Gastroesophageal sphincter (tissue), 4 donors: ENCODE measurements at regions not wholly inside any gene's neighbourhood (a gene's known extent, or its start where the extent isn't known, plus 50 kb on each side); places are given as distances from the start of the nearest gene placed in this dataset.

Experiments used
- ATAC-seq: fragments of 150-250 bp; one replicate; pipeline ENCODE4 v1.9.1; 2016; ENCODE audit warnings: mild to moderate bottlenecking, moderate library complexity
- H3K27ac ChIP-seq, 4 donors: fragments of 200-600 bp; sonication (generic) in 3 of 4; 1 replicate in 3 of 4; 2 replicates in 1 of 4; pipeline ENCODE4 v1.5.1; 2016 to 2019
- H3K27me3 ChIP-seq: fragments of 200-600 bp; sonication (generic); one replicate; pipeline ENCODE4 v1.5.1; 2019
- H3K36me3 ChIP-seq, 2 donors: fragments of 200-600 bp; sonication (generic); one replicate each; pipeline ENCODE4 v1.5.1; 2019; ENCODE audit warnings: control low read depth in 1 of 2
- H3K4me1 ChIP-seq, 3 donors: fragments of 200-600 bp; sonication (generic); 1 replicate in 2 of 3; 2 replicates in 1 of 3; pipeline ENCODE4 v1.5.1; 2016 to 2019; ENCODE audit warnings: control low read depth in 2 of 3
- H3K4me3 ChIP-seq, 2 donors: fragments of 200-600 bp; sonication (generic); one replicate each; pipeline ENCODE4 v1.5.1; 2019; ENCODE audit warnings: mild to moderate bottlenecking in 1 of 2, moderate library complexity in 1 of 2
- H3K9me3 ChIP-seq, 3 donors: fragments of 200-600 bp; sonication (generic); one replicate each; pipeline ENCODE4 v1.5.1; 2017 to 2019; ENCODE audit warnings: control low read depth in 2 of 3
- CTCF ChIP-seq, 4 experiments: fragments of 200-600 bp in 2 of 4; fragments of 450-650 bp in 2 of 4; sonication (generic) in 1 of 4; IDR thresholded peaks; one replicate each; pipeline ENCODE4 v1.5.1; 2017 to 2019; ENCODE audit warnings: antibody characterized with exemption in 4 of 4, mild to moderate bottlenecking in 2 of 4, moderate library complexity in 2 of 4
- EP300 ChIP-seq: sonication (generic); formaldehyde crosslinking; IDR thresholded peaks from one replicate; pipeline ENCODE4 v1.6.1; 2017; ENCODE audit warnings: antibody characterized with exemption, mild to moderate bottlenecking
- POLR2A ChIP-seq, 2 donors: fragments of 450-650 bp; IDR thresholded peaks; one replicate each; pipeline ENCODE4 v1.6.1; 2017; ENCODE audit warnings: antibody characterized with exemption in 2 of 2, mild to moderate bottlenecking in 2 of 2, moderate library complexity in 1 of 2
- POLR2AphosphoS5 ChIP-seq: sonication (generic); formaldehyde crosslinking; IDR thresholded peaks from one replicate; pipeline ENCODE4 v1.6.1; 2017; ENCODE audit warnings: antibody characterized with exemption
- WGBS, 2 donors: methylation state at CpG; one replicate each; pipeline ENCODE4 v1.1.5; 2018; ENCODE audit warnings: low coverage in 1 of 2; 5-methylcytosine and 5-hydroxymethylcytosine counted together

- H3K36me3 ChIP-seq = no peaks in the 10 kb centered on the region
- H3K27ac ChIP-seq = no peak overlapping the region
- no peaks in the 10 kb centered on the region for H3K27me3 ChIP-seq
- no peak for TF ChIP-seq CTCF (IDR thresholded peaks at IDR 0.05)
- no peak for TF ChIP-seq POLR2AphosphoS5
- TF ChIP-seq EP300 = no peak
- TF ChIP-seq POLR2A (IDR thresholded peaks at IDR 0.05) = no peak
- H3K9me3 ChIP-seq = no peaks in the 10 kb centered on the region
- H3K4me1 ChIP-seq = no peaks in the 10 kb centered on the region
- no peak overlapping the region for H3K4me3 ChIP-seq
- no peak for ATAC-seq
Observed at GRCh38 chr12:46884362-46884761, 58.6 kb upstream of the SLC38A4 start.

DNA sequence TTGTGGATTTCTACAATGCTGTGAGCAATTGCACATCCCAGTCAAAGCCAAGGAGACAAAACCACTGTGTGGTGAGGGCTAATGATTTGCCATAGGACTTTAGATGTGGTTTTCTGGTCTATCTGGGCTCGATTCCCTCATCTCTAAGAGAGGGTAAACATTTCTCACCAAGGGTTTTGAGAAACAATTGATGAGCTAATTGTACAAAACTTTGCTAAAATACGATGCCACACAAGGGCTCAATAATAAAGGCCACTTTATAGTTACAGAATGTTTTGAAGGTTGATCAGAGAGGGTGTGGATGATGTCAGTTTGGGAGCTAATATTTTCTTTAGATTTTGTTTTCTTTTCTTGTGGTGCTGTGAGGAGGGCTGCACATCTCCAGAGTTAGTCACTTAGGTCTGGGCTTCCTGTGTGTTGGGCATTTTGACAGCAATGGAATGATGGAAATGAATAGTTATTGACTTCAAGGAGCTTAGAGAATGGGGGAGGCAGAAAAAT lies 60.8 kb upstream of the SLC38A4 start:
- no peak for ATAC-seq
- no peak for TF ChIP-seq POLR2AphosphoS5
- no peak for TF ChIP-seq CTCF (IDR thresholded peaks at IDR 0.05)
- TF ChIP-seq POLR2A (IDR thresholded peaks at IDR 0.05) = no peak
- TF ChIP-seq EP300 = no peak
- no peaks in the 10 kb centered on the region for H3K4me1 ChIP-seq
- 43 to 67% methylated on average over 1 to 2 of the region's 2 CpGs for WGBS, 2 donors
- H3K9me3 ChIP-seq = peaks cover 0 to 4% (median 0%) of the 10 kb centered on the region in 3 donors
- no peaks in the 10 kb centered on the region for H3K36me3 ChIP-seq
- no peak overlapping the region for H3K27ac ChIP-seq
- no peaks in the 10 kb centered on the region for H3K27me3 ChIP-seq
- no peak overlapping the region for H3K4me3 ChIP-seq

DNA sequence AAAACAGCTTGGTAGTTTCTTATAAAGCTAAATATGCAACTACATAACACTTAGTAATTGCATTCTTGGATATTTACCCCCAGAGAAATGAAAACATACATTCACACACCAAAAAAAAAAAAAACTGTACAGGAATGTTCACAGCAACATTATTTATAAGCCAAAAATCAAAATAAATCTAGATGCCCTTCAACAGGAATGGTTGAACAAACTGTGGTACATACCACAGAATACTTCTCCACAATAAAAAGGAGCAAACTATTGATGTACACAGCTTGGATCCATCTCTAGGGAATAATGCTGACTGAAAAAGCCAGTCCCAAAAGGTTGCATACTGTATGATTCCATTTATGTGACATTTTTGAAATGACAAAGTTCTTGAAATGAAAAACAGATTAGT lies 62.1 kb upstream of the SLC38A4 start:
- no peak for ATAC-seq
- Histone ChIP-seq H3K4me3 (no peak overlapping the region), H3K36me3 (no peaks in the 10 kb centered on the region), H3K4me1 (no peaks in the 10 kb centered on the region), H3K27ac (no peak overlapping the region), H3K27me3 (no peaks in the 10 kb centered on the region), H3K9me3 (peaks cover 0 to 4% (median 0%) of the 10 kb centered on the region in 3 donors)
- TF ChIP-seq EP300 (no peak), CTCF (IDR thresholded peaks at IDR 0.05) (no peak), POLR2AphosphoS5 (no peak), POLR2A (IDR thresholded peaks at IDR 0.05) (no peak)

- TF ChIP-seq EP300 = no peak
- no peak for TF ChIP-seq CTCF (IDR thresholded peaks at IDR 0.05)
- no peak for TF ChIP-seq POLR2A (IDR thresholded peaks at IDR 0.05)
- TF ChIP-seq POLR2AphosphoS5 = no peak
Observed at GRCh38 chr12:46888568-46888967, 62.8 kb upstream of the SLC38A4 start.

DNA sequence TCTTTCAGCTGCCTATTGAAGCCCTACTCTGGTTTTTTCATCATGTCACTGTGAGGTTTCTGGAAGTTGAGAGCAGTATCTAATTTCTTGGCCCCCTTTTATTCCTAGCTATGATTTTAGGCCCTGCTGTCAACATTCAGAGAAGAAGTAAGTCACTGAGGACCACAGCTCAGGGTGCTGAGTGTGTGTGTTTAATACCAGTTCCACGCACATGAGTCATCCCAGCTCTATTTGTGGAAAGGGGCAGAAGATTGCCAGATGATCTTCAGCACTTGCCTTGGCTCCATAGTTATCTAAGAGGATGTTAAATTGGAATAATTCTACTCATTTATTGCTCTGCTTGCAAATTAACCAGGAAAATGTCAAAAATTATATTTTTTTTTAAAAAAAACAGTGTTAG lies 65.5 kb upstream of the SLC38A4 start:
- TF ChIP-seq POLR2AphosphoS5 (no peak), POLR2A (IDR thresholded peaks at IDR 0.05) (no peak)
- Histone ChIP-seq H3K9me3 (peaks cover 0 to 4% (median 0%) of the 10 kb centered on the region in 3 donors), H3K4me1 (no peaks in the 10 kb centered on the region), H3K4me3 (no peak overlapping the region), H3K36me3 (no peaks in the 10 kb centered on the region), H3K27me3 (no peaks in the 10 kb centered on the region), H3K27ac (no peak overlapping the region)
- ATAC-seq = no peak
- 90 to 100% methylated on average over 1 of the region's 1 CpG for WGBS, 2 donors

More at GRCh38 chr12:46888568-46888967, 62.8 kb upstream of the SLC38A4 start:
- ATAC-seq = no peak
- Histone ChIP-seq H3K9me3 (peaks cover 0 to 4% (median 0%) of the 10 kb centered on the region in 3 donors), H3K4me1 (no peaks in the 10 kb centered on the region), H3K4me3 (no peak overlapping the region), H3K27me3 (no peaks in the 10 kb centered on the region), H3K36me3 (no peaks in the 10 kb centered on the region), H3K27ac (no peak overlapping the region)
- 92 to 100% methylated on average over 3 of the region's 3 CpGs for WGBS, 2 donors
